ENCODE measurements at regions not wholly inside any gene's neighbourhood (a gene's known extent, or its start where the extent isn't known, plus 50 kb on each side); places are given as distances from the start of the nearest gene placed in this dataset.
"Not testable (repeated sequence)": the region's sequence is repeated elsewhere in the genome, so short reads cannot be mapped to it uniquely, and the experiment has no call there.

- DNase-seq = no peak
Measured at GRCh38 chr14:71242237-71242748, 335.0 kb downstream of the PCNX1 start.

GRCh38 chr14:71243697-71244096, 336.4 kb downstream of the PCNX1 start:
- no peak for DNase-seq

- no peak for DNase-seq
Measured at GRCh38 chr14:71244341-71244740, 337.1 kb downstream of the PCNX1 start.

- no peak for DNase-seq
Measured at GRCh38 chr14:71245659-71246361, 338.6 kb downstream of the PCNX1 start.

- no peak for DNase-seq
Measured at GRCh38 chr14:71246539-71246938, 339.3 kb downstream of the PCNX1 start.

GRCh38 chr14:71247106-71247505, 339.8 kb downstream of the PCNX1 start:
- no peak for DNase-seq

GRCh38 chr14:71248194-71248593, 340.9 kb downstream of the PCNX1 start:
- no peak for DNase-seq

GRCh38 chr14:71250347-71250746, 343.1 kb downstream of the PCNX1 start:
- DNase-seq = no peak

- DNase-seq = no peak
Measured at GRCh38 chr14:71250791-71251190, 343.5 kb downstream of the PCNX1 start.

GRCh38 chr14:71254091-71254719, 346.9 kb downstream of the PCNX1 start:
- not testable (repeated sequence) for DNase-seq

GRCh38 chr14:71261206-71261605, 353.9 kb downstream of the PCNX1 start:
- no peak for DNase-seq

GRCh38 chr14:71262441-71262840, 355.2 kb downstream of the PCNX1 start:
- no peak for DNase-seq

GRCh38 chr14:71264260-71264659, 357.0 kb downstream of the PCNX1 start:
- DNase-seq = no peak

- DNase-seq = no peak
Measured at GRCh38 chr14:71267007-71267513, 359.8 kb downstream of the PCNX1 start.

- DNase-seq = no peak
Measured at GRCh38 chr14:71267691-71268090, 360.4 kb downstream of the PCNX1 start.

GRCh38 chr14:71270111-71270510, 362.9 kb downstream of the PCNX1 start:
- DNase-seq = no peak

- DNase-seq = no peak
Measured at GRCh38 chr14:71271166-71271945, 364.1 kb downstream of the PCNX1 start.

- no peak for DNase-seq
Measured at GRCh38 chr14:71273366-71273765, 366.1 kb downstream of the PCNX1 start.

GRCh38 chr14:71284048-71284447, 376.8 kb downstream of the PCNX1 start:
- no peak for DNase-seq

GRCh38 chr14:71286126-71286525, 378.9 kb downstream of the PCNX1 start:
- no peak for DNase-seq

- DNase-seq = no peak
Measured at GRCh38 chr14:71287567-71287966, 380.3 kb downstream of the PCNX1 start.

- no peak for DNase-seq
Measured at GRCh38 chr14:71289536-71289935, 382.3 kb downstream of the PCNX1 start.

GRCh38 chr14:71290301-71290700, 383.0 kb downstream of the PCNX1 start:
- DNase-seq = no peak
